HG03139 (cell line): ENCODE measurements at regions not wholly inside any gene's neighbourhood (a gene's known extent, or its start where the extent isn't known, plus 50 kb on each side); places are given as distances from the start of the nearest gene placed in this dataset.
"Not testable (repeated sequence)": the region's sequence is repeated elsewhere in the genome, so short reads cannot be mapped to it uniquely, and the experiment has no call there.

Experiments
- ATAC-seq: cut with Tn5 transposase; IDR thresholded peaks from one replicate; pipeline ENCODE4 v1.9.1; 2021; ENCODE audit not compliant: unreplicated experiment

DNA sequence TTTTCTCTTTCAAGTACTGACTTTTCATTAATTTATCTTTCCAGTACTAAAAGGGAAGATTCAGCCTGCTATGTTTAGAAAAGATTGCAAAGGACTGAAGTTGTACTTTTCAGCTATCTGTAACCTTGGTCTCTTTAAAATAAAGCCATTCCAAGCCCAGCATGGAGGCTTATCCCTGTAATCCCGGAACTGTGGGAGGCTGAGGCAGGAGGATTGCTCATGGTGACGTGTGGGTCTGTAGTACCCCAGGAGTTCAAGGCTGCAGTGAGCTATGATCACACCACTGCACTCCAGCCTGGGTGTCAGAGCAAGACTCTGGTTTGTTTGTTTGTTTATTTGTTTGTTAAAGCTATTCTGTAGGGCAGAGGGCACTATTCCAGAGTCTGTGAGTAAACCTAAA is 50.6 kb upstream of the TMEM170B start:
- no peak for ATAC-seq

DNA sequence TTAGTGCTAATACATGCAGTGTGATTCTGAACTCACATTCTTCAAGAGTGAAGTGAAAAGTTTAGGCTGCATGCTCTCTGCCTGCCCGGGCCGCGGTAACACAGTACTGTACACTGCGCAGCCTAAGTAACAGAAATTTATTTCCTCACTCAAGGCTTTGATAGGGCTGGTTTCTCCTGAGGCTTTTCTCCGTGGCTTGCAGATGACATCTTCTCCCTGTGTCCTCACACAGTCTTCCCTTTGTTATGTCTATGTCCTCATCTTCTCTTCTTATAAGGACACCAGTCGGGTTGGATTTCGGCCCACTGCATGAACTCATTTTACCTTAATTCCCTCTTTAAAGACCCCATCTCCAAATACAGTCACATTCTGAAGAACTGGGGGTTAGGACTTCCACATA is 51.1 kb upstream of the TMEM170B start:
- no peak for ATAC-seq

DNA sequence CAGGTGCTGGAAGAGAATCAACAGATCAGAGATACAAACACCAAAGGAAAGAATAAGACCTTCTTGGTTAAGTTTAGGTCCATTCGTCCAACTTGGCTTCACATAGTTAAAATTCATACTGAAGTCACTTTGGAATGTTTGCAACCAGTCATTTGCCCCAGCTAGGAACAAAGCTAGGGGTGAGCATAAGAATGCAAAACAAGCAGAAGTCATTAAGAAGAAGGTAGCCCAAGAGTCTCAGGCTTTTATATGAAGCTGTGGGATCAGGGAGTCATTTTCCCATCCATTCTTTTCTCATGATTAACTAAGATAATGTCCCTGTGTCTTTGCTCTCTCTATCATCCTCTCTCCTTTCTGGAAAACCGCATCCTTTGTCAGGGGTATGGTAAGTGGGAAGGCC is 51.5 kb upstream of the TMEM170B start:
- ATAC-seq, result no peak

DNA sequence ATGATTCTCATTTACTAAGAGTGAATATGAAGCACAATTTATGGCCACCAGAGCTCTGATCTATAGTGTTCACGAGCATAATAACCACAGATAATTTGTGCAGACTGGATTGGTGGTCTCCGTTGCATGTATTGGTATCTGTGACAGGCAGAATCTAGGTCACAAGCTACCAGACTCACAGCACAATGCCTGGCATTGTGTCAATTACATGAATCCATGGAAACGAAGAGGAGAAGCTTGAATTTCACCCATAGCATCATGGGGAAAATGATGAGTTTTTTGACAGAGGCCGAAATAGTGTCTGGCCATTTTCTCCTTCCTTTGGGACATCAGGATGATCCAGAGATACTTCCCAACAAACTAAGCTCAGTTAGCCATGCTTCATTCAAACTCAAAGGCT is 52.3 kb upstream of the TMEM170B start:
- ATAC-seq, result no peak

DNA sequence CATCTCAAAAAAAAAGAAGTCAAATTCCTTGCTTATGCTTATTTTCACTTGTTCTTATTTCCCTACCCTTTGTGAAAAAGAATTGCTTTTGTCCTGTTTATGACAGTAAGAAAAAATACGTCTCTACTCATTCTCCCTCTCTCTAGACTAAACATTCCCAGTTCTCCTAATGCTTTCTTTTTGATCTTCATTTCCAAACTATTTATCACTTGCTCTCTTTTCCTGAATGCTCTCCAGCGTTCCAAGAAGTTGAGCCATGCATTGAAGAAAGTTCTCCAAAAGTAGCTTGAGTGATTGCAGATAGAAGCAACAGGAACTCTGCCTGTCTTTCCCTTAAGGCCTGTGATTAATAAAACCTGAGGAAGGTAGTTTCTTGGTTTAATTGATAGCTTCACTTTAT is 53.1 kb upstream of the TMEM170B start:
- no peak for ATAC-seq

DNA sequence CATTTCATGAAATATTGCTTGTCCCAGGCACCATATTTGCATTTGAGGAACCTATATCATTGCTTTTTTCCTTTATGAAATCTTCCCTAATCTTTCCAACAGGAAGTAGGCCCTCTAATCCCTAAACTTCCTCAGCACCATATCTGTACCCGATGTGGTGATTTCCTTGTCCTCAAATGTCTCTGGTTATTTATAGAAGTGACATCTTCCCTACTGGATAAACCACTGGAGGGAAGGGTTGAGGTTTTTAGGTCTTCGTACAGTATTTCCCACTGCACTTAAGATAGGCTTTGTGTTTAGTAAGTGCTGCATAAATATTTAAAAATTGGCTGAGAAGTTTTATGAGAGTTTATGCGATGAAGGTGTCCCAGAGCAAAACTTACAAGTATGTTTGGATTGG is 54.9 kb upstream of the TMEM170B start:
- no peak for ATAC-seq

DNA sequence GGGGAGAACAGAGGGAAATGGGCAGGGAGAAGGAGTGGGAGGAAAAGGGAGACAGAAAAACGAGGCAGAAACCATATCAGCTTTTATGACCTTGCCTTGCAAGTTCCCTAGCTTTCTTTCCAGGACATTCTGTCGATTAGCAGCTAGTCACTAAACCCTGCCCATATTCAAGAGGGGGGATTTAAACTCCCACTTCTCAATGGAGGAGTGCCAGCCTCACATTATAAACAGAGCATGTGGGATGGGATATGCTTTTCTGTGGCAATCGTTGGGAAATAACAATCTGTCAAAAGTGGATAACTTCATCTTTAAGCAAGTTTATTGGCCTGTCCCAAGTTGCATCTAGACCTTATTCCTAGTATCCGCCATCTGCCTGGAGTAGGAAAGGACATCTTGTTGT is 57.0 kb upstream of the TMEM170B start:
- ATAC-seq, result no peak

DNA sequence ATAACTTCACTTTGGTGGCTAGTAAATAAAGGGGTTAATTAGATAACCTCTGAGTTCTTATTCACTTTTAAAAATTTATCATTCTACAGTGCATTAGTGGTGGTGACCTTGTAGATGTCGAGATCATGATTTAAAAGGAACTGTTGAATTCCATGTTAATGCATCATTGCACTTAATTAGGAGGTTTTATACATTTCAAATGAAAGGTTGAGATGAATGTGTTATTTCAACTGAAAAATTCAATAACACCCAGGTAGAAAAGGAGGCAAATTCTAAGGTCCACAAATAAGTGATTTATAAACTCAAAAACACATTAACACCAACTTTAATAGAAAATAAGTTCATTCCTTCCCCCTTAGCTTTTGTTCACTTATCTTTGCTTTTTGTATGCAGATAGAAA is 58.3 kb upstream of the TMEM170B start:
- ATAC-seq, result no peak

DNA sequence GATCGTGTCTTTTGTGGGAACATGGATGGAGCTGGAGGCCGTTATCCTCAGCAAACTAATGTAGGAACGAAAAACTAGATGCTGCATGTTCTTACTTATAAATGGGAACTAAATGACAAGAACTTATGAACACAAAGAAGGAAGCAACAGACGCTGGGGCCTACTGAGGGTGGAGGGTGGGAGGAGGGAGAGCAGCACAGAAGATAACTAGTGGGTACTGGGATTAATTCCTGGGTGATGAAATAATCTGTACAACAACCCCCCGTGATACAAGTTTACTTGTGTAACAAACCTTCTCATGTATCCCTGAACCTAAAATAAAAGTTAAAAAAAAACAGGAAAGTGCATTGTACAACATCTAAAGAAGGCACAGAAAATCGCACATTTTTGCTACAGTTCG is 59.0 kb upstream of the TMEM170B start:
- no peak for ATAC-seq

DNA sequence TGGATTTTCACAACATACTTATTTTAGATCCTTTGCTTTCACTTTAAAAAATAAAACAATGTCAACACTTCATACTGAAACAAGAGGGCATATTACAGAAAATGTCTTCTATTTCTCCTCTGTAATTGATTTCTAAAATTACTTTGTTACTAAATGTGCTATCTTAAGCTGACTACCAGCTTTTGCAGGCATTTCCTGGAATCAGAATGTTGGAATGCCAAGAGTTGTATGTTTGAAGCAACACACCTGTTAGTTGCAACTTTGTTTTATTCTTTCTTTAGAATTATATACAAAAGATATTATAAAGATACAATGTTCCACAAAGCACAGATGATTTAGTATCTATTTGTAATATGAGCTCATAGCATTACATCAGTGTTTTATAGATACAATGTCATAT is 62.5 kb upstream of the TMEM170B start:
- no peak for ATAC-seq

DNA sequence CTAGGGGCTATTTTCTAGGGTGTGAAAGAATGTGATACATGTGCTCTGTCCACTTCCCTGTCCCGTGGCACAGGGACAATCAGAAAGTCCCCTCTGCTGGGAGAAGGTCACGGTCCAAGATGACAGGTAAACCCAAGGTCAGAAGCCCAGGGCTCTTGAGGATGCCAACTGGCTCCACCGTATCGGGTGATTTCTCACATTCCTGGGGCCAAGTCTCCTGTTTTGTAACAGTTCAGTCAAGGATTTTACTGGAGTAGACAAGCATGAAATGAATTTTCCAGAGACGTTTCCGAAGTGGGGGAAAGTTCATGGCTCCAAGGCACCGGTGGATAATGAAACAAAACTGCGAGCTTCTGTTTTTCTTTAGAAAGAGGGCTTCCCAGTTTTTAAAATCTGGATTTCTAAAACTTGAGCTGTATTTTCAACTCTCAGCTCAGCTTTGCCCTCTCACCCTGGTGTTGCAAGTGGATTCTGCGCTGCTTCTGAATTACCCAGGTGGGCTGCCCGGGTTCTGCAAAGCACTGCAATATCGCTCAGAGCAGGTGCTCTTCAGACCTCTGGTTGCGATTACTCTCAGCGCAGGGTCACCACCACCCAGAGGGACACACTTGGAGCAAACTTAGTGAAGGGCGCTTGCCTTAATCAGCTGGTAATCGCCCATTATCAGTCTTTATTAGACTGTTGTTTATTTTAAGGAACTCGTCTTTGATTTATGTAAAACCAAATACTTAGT is 64.4 kb upstream of the TMEM170B start:
- ATAC-seq, result no peak

DNA sequence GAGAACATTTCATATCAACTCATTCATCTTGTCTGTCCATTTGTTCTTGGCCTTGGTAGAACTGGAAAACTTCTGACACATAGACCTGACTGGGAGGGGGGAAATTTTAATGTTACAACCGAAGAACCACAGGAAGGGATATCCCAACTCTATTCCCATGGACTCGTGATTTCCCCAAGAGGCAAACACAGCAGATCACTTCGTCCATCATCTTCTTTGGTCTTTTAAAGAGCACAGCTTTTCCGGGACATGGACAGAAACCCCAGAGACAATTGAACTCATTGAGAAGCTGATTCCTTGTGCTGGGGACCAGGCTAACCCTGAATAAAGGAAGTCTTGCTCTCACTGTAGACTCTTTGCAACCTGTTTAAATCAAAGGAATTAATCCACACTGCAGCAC is 66.3 kb upstream of the TMEM170B start:
- no peak for ATAC-seq

DNA sequence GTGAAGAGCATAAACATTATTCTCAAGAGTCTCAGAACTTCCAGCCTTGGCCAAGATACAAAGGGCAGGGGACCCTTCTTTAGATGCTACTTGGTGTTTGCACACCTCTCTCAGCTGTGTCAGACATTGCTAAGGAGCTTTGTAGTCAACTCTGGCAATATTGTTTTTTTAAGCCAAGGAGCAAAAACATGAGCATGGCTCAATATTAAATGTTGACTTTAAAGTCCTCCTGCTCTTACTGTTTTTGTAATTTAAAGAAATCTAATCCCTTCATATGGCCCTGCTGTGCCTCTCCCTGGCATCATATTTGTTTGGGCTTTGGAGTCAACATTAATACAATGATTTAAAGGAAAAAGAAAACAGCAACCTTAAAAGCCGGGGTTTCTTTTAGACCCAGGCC is 67.9 kb upstream of the TMEM170B start:
- ATAC-seq, result no peak

DNA sequence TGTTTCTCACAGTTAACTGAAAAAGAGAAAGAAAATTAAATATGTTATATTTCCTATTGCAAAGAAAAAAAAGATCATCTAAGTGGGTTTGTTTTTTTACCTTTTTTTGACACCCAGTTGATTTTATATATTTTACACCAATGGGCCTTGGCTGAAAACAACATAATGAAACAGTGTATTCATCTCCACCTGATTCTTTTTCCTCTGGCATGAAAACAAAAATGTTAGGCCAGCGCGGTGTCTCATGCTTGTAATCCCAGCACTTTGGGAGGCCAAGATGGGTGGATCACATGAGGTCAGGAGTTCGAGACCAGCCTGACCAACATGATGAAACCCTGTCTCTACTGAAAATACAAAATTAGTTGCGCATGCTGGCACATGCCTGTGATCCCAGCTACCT is 69.3 kb upstream of the TMEM170B start:
- not testable (repeated sequence) for ATAC-seq

DNA sequence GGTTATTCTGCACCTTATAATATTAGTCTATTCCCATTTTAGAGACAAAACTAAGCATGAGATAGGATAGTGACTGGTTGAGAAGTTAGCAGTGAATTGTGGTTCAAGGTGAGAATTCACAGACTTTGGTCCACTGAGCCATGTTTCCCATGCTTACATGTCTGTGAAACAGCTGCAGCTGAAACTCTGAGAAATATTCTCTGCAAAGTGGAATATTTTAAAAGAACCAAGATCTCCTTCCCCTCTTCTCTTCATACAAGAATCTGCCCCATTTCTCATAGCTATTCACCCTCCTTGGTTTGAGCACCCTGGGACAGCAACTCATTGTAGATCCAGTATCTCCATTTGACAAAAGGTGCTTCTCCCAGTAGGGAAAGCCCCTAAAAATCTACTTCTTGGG is 70.2 kb upstream of the TMEM170B start:
- no peak for ATAC-seq

DNA sequence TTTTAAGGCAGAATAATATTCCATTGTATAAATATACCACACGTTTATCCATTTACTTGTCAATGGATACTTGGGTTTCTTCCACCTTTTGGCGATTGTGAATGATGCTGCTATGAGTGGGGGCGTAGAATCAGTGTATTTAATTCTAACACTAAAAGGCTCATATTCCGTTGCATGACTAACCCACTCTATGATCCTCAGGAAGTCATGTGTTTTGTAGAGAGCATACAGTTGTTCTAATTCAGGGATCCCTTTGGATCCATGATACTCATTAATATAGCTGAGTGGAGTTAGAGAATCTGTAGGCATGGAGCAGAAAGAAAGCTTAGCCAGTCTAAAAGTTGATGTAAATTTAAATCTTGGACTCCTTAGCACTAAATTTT is 74.2 kb upstream of the TMEM170B start:
- ATAC-seq, result no peak

DNA sequence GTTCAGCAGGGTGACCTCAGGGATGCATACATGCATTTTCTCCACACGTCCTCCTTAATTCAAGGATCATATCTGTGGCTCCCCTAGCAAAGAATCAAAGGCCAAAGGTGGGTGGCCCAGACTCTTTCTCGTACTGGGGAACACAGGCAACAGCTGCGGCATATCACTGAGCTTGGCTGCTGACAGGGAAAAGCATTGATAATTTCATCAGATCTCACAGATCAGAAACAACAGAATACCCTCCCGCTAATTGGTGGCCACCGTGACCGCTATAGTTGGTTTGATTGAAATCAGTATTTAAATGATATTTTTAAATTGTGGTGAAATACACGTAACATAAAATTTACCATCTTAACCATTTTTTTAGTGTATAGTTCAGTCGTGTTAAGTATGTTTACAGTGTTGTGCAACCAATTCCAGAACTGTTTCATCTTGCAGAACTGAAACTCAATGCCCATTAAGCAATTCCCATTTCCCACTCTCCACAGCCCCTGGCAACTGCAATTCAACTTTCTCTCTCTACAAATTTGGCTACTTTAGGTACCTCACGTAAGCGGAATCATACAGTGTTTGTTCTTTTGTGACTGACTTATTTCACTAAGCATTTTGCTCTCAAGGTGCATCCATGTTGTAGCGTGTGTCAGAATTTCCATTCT is 74.7 kb upstream of the TMEM170B start:
- no peak for ATAC-seq

DNA sequence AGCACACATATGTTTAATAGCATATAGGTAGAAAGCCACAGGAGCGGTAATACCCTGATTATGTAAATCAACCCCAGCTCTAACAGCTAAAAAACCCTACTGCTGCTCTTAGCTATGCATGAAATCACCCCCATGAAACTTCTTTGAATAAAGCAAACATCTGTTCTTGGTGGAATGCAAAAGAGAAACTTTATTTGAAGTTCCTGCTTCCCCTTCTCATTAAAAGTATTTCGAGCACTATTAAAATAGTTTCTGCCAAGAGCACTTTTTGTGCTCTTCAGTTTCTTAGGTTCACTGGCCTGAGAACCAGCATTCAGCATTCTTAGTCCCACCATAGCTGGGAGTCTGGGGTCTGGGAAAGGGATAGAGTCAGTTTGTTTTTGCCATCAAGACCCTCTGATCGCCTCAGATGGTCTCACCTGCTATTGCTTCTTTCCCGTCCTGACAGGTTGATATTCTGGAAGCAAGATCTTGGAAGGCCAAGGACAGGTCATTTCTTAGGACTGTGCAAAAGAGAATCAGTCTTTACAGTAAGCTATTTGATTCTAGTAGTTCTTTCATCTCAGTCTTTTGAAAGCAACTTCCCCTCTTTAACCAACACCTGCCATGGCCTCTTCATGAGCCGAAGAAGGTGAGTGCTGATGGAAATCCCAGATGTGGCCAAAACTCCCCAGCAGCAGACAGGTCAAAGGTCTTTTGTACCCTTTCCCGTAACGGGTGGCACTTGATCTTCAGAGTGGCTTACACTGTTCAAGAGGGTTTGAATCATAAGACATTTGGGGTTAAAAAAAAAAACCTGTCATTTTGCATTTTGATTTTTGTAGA is 76.5 kb upstream of the TMEM170B start:
- ATAC-seq, result peak; percentile 56

DNA sequence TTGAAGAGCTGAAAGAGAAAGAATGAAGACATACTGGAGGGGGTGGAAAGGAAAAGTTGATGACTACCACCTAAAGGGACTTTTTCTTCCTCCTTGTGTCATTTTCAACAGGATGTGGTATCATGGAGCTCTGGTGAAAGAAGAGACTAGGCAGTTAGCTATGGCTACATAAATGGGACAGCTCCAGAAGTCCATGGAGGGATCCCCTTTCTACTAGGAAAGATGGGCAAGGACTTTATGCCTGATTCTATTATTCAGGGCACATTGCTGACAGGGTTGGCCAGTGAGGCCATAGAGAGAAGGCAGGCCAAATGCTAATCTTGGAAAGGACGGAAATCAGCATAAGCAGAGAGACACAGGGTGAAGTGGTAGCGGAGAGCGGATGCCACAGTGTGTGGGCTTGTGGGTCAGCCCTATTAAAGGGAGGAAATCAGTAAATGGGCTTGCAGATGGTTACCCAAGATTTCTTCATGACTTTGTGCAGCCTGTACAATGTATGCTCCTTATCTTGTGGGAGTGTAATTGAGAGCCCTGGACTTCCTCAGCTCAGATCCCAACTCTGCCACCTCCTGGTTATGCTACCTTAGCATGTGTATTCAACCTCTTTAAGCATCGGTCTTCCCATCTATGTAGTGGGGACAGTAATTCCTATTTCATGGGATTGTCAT is 77.4 kb upstream of the TMEM170B start:
- ATAC-seq, result no peak

DNA sequence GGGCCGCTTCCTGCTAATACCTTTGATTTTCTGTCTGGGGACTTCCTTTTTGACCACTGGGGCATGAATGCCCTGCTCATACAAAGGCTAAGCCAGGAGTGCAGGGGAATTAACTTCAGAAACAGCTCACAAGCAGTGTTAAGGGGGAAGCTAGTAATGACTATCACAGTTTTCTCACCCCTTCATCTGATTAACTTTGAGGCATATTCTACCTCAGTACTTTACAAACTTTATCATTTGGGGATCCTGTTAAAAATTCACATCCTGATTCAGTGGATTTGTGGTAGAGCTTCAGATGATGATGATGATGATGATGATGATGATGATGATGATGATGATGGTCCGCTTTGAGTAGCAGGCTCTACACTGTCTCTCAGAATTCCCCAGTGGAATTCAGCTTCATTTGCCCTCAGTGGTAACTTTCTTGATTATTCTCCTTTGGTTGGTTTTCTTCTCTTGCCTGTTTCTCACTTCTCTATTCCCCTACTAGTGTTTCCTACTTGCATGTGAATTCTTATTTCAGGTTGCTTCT is 78.4 kb upstream of the TMEM170B start:
- peak; percentile 48 for ATAC-seq

DNA sequence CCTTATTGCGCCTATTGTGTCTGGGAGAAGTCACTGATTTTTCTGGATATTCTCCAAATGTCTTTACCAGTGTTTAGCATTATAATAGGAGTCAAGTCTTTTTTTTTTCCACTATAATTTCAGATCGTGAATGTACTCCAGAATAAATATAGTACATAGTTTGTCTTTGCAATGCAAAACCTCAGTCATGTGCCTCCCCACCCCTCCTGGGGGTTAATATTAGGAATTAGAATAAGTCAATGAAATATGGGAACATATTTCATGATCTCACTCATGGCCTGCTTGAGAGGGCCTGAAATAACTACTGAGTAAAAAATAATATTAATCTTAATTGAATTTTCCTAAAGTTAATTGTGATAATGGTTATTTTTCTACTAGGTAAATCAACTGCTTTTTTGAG is 79.0 kb upstream of the TMEM170B start:
- no peak for ATAC-seq
